K562 (cell line): ENCODE measurements at regions not wholly inside any gene's neighbourhood (a gene's known extent, or its start where the extent isn't known, plus 50 kb on each side); places are given as distances from the start of the nearest gene placed in this dataset.

Experiments
- ATAC-seq: fragments of 200-7000 bp; cut with Tn5 transposase; 3 replicates; pipeline ENCODE4 v1.9.1; 2020; ENCODE audit warnings: moderate library complexity
- BruUV-seq: library from RNA; stranded (reverse); fragments of 400-500 nt; replicated peaks from 2 replicates; lab custom pipeline; 2021; lab: Mats Ljungman, UMichigan
- CTCF ChIA-PET: fragments of 300-600 bp; formaldehyde crosslinking; extraction: SDS; loops from one replicate; lab custom pipeline; 2021; ENCODE audit warnings: low intra/inter-chr PET ratio; lab: Yijun Ruan, JAX
- POLR2A ChIA-PET: fragments of 300-600, 350-650 bp; sonication (Branson Sonifier 250); formaldehyde crosslinking; extraction: SDS; loops from one replicate; lab custom pipeline; 2021; ENCODE audit warnings: antibody characterized with exemption, inconsistent platforms; lab: Yijun Ruan, JAX
- DNase-seq, 4 experiments: peaks; one replicate each; pipeline versions ENCODE4 v3.0.0 to v3.0.0-alpha.2; 2011 to 2018; ENCODE audit warnings: low spot score in 3 of 4, mixed read lengths in 3 of 4; ENCODE audit errors: extremely low read depth in 1 of 4
- FAIRE-seq: peaks from 2 replicates; lab custom pipeline; 2011; peaks lifted over from hg19 to GRCh38; lab: Jason Lieb, UNC
- H2AFZ ChIP-seq: 2 replicates; pipeline ENCODE4 v1.6.0; 2011; ENCODE audit warnings: low read depth, low read length, control low read depth, inconsistent platforms
- H3K27ac ChIP-seq: fragments of 200-600 bp; 3 replicates; pipeline ENCODE4 v1.8.0; 2011; ENCODE audit warnings: low read depth, mild to moderate bottlenecking, control low read depth, inconsistent platforms, low read length, moderate library complexity, mixed read lengths; ENCODE audit errors: extremely low read depth
- H3K27me3 ChIP-seq, 2 experiments: fragments of 300-600 bp in 1 of 2; 2 replicates in 1 of 2; 3 replicates in 1 of 2; pipeline versions ENCODE4 v1.6.0 to v1.8.0; 2011; ENCODE audit warnings: inconsistent platforms in 2 of 2, low read length in 2 of 2, mild to moderate bottlenecking in 1 of 2, mixed read lengths in 1 of 2, moderate library complexity in 1 of 2; ENCODE audit not compliant: control insufficient read depth in 2 of 2, insufficient read depth in 2 of 2
- H3K36me3 ChIP-seq: fragments of 300-600 bp; 3 replicates; pipeline ENCODE4 v1.8.0; 2011; ENCODE audit warnings: mild to moderate bottlenecking, low read length, inconsistent platforms; ENCODE audit not compliant: control insufficient read depth, insufficient read depth
- H3K4me1 ChIP-seq, 2 experiments: fragments of 200-600 bp in 1 of 2; replicated peaks in 1 of 2; 2 replicates in 1 of 2; 3 replicates in 1 of 2; pipeline versions ENCODE4 v1.5.1 to v1.8.0; 2011; ENCODE audit warnings: inconsistent platforms in 2 of 2, low read length in 2 of 2, mild to moderate bottlenecking in 1 of 2, mixed read lengths in 1 of 2, moderate library complexity in 1 of 2; ENCODE audit not compliant: control insufficient read depth in 2 of 2, insufficient read depth in 2 of 2
- H3K4me2 ChIP-seq: 2 replicates; pipeline ENCODE4 v1.6.1; 2011; ENCODE audit warnings: low read length, control low read depth, inconsistent platforms, mixed read lengths; ENCODE audit not compliant: insufficient read depth
- H3K4me3 ChIP-seq: fragments of 200-600 bp; sonication (generic), shearing (Covaris generic); 2 replicates; pipeline ENCODE4 v1.5.1; 2016; ENCODE audit warnings: control low read depth, inconsistent platforms
- H3K79me2 ChIP-seq: fragments of 200-600 bp; 3 replicates; pipeline ENCODE4 v1.8.0; 2011; ENCODE audit warnings: low read length, inconsistent platforms; ENCODE audit not compliant: control insufficient read depth, insufficient read depth
- H3K9ac ChIP-seq, 2 experiments: 2 replicates each; pipeline versions ENCODE4 v1.6.0 to v1.6.1; 2011; ENCODE audit warnings: low read depth in 2 of 2, low read length in 2 of 2, control low read depth in 1 of 2, inconsistent platforms in 1 of 2, mild to moderate bottlenecking in 1 of 2, mixed read lengths in 1 of 2; ENCODE audit not compliant: insufficient read depth in 1 of 2
- H3K9me1 ChIP-seq: one replicate; pipeline ENCODE4 v1.6.0; 2011; ENCODE audit warnings: inconsistent platforms, mild to moderate bottlenecking, low read length, moderate library complexity; ENCODE audit not compliant: control insufficient read depth, insufficient read depth
- H3K9me3 ChIP-seq: replicated peaks from 2 replicates; pipeline ENCODE4 v1.5.1; 2011; ENCODE audit warnings: low read depth, low read length, inconsistent platforms; ENCODE audit not compliant: control insufficient read depth, insufficient read depth
- H4K20me1 ChIP-seq: replicated peaks from 2 replicates; pipeline ENCODE4 v1.6.1; 2011; ENCODE audit warnings: low read length, inconsistent platforms, mixed read lengths; ENCODE audit not compliant: control insufficient read depth, insufficient read depth
- CSDE1 ChIP-seq, 2 experiments: fragments of 450-650 bp; IDR thresholded peaks; 2 replicates each; pipeline ENCODE4 v1.6.1; 2016; ENCODE audit warnings: mild to moderate bottlenecking in 1 of 2
- EGR1 ChIP-seq: fragments of 450-650 bp; conservative IDR thresholded peaks from 2 replicates; pipeline ENCODE4 v1.6.1; 2017; ENCODE audit warnings: mild to moderate bottlenecking
- GTF3C2 ChIP-seq: IDR thresholded peaks from 3 replicates; pipeline ENCODE4 v1.6.1; 2011; ENCODE audit warnings: borderline replicate concordance, mild to moderate bottlenecking, moderate library complexity; ENCODE audit not compliant: insufficient read length; ENCODE audit errors: extremely low read depth
- HDAC3 ChIP-seq: fragments of 450-650 bp; IDR thresholded peaks from 2 replicates; pipeline ENCODE4 v1.6.1; 2018; ENCODE audit warnings: borderline replicate concordance, mild to moderate bottlenecking, moderate library complexity; ENCODE audit not compliant: partially characterized antibody
- IRF9 ChIP-seq: fragments of 450-650 bp; IDR thresholded peaks from 2 replicates; pipeline ENCODE4 v1.6.1; 2016; ENCODE audit warnings: missing biosample characterization, missing genetic modification characterization
- MCM7 ChIP-seq, 2 experiments: fragments of 450-650 bp; IDR thresholded peaks; 2 replicates each; pipeline ENCODE4 v1.6.1; 2016 to 2018
- PHB2 ChIP-seq: fragments of 450-650 bp; IDR thresholded peaks from 2 replicates; pipeline ENCODE4 v1.6.1; 2017; ENCODE audit warnings: low read depth
- THRAP3 ChIP-seq: fragments of 450-650 bp; IDR thresholded peaks from 2 replicates; pipeline ENCODE4 v1.6.1; 2016; ENCODE audit warnings: mild to moderate bottlenecking, inconsistent platforms, borderline replicate concordance
- ZNF511 ChIP-seq: sonication (generic); formaldehyde crosslinking; IDR thresholded peaks from 2 replicates; pipeline ENCODE4 v1.8.0; 2022; ENCODE audit warnings: mild to moderate bottlenecking, missing genetic modification reagents
- ZNF551 ChIP-seq: fragments of 250-450 bp; sonication (Bioruptor Pico); IDR thresholded peaks from 2 replicates; pipeline ENCODE4 v1.5.0; 2021; ENCODE audit warnings: mild to moderate bottlenecking, moderate library complexity
- WGBS: fragments of 100-300 bp; shearing (Covaris generic); methylation state at CpG from one replicate; pipeline ENCODE4 v1.1.6; 2016; ENCODE audit warnings: low coverage, mixed read lengths; ENCODE audit not compliant: insufficient coverage; ENCODE audit errors: missing lambda C conversion rate; 5-methylcytosine and 5-hydroxymethylcytosine counted together
- in situ Hi-C: fragments of 300-500 bp; cut with MboI; formaldehyde crosslinking; loops from 4 replicates; pipeline ENCODE4 v1.15.0; 2018; ENCODE audit warnings: inconsistent platforms, mixed read lengths
- intact Hi-C: fragments of 100-400 bp; cut with micrococcal nuclease; formaldehyde crosslinking; loops from 2 replicates; pipeline ENCODE4 v1.14.2; 2022

GRCh38 chr1:5681654-5682053 lies 310.6 kb downstream of the NPHP4 start:
- H4K20me1 ChIP-seq: no peaks in the 10 kb centered on the region
- DNase-seq: no peak
- H3K27me3 ChIP-seq: peaks cover 0 to 23% of the 10 kb centered on the region in 2 experiments; a peak in 1 of 5 replicates
- H3K9ac ChIP-seq: no peak overlapping the region
- BruUV-seq: no TSS peak
- no peaks in the 10 kb centered on the region for H3K9me1 ChIP-seq
- TF ChIP-seq PHB2 (no peak), ZNF551 (CRISPR knock-in tag) (no peak), HDAC3 (no peak), IRF9 (tag) (no peak), GTF3C2 (no peak), ZNF511 (no peak), CSDE1 (IDR thresholded peaks at IDR 0.05) (no peak), MCM7 (IDR thresholded peaks at IDR 0.05) (no peak), EGR1 (no peak), THRAP3 (no peak)
- TF ChIP-seq, all 486 proteins: peak for 0
- Histone ChIP-seq H3K4me2 (no peak overlapping the region), H3K79me2 (no peaks in the 10 kb centered on the region), H3K4me1 (no peaks in the 10 kb centered on the region), H2AFZ (no peak overlapping the region), H3K36me3 (no peaks in the 10 kb centered on the region), H3K9me3 (no peaks in the 10 kb centered on the region), H3K27ac (no peak overlapping the region), H3K4me3 (no peak overlapping the region)
- FAIRE-seq: no peak
- no peak for ATAC-seq
- whole genome bisulfite sequencing: 2% methylated on average over 6 of the region's 6 CpGs
- ChIA-PET POLR2A (interaction anchor here (0.6 kb wide), 1 partner anchor 115 kb away, joined by 3 read pairs; no protein-coding TSS in a partner anchor), CTCF (no interaction called here)
- in situ Hi-C loops (no loop called here), intact Hi-C loops (no loop called here)
